ENCODE measurements at regions not wholly inside any gene's neighbourhood (a gene's known extent, or its start where the extent isn't known, plus 50 kb on each side); places are given as distances from the start of the nearest gene placed in this dataset.

- TF ChIP-seq, protein P1, sequence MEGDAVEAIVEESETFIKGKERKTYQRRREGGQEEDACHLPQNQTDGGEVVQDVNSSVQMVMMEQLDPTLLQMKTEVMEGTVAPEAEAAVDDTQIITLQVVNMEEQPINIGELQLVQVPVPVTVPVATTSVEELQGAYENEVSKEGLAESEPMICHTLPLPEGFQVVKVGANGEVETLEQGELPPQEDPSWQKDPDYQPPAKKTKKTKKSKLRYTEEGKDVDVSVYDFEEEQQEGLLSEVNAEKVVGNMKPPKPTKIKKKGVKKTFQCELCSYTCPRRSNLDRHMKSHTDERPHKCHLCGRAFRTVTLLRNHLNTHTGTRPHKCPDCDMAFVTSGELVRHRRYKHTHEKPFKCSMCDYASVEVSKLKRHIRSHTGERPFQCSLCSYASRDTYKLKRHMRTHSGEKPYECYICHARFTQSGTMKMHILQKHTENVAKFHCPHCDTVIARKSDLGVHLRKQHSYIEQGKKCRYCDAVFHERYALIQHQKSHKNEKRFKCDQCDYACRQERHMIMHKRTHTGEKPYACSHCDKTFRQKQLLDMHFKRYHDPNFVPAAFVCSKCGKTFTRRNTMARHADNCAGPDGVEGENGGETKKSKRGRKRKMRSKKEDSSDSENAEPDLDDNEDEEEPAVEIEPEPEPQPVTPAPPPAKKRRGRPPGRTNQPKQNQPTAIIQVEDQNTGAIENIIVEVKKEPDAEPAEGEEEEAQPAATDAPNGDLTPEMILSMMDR (IDR thresholded peaks at IDR 0.05; ENCODE audit: control extremely low read depth, extremely low read depth, low read depth, missing control alignments), result no peak
- ChIA-PET POLR2A (no interaction called here), CTCF (no interaction called here)
- DNase-seq (ENCODE audit: extremely low spot score), result no peak
These were observed 55.7 kb downstream of the RTL6 start for GRCh38 chr22:44442186-44442815.

- ChIA-PET CTCF (no interaction called here), POLR2A (no interaction called here)
- no peak for DNase-seq (ENCODE audit: extremely low spot score)
- TF ChIP-seq, protein P1 (IDR thresholded peaks at IDR 0.05; ENCODE audit: control extremely low read depth, extremely low read depth, low read depth, missing control alignments), result no peak
These were observed 56.4 kb downstream of the RTL6 start for GRCh38 chr22:44441401-44442185.

DNA sequence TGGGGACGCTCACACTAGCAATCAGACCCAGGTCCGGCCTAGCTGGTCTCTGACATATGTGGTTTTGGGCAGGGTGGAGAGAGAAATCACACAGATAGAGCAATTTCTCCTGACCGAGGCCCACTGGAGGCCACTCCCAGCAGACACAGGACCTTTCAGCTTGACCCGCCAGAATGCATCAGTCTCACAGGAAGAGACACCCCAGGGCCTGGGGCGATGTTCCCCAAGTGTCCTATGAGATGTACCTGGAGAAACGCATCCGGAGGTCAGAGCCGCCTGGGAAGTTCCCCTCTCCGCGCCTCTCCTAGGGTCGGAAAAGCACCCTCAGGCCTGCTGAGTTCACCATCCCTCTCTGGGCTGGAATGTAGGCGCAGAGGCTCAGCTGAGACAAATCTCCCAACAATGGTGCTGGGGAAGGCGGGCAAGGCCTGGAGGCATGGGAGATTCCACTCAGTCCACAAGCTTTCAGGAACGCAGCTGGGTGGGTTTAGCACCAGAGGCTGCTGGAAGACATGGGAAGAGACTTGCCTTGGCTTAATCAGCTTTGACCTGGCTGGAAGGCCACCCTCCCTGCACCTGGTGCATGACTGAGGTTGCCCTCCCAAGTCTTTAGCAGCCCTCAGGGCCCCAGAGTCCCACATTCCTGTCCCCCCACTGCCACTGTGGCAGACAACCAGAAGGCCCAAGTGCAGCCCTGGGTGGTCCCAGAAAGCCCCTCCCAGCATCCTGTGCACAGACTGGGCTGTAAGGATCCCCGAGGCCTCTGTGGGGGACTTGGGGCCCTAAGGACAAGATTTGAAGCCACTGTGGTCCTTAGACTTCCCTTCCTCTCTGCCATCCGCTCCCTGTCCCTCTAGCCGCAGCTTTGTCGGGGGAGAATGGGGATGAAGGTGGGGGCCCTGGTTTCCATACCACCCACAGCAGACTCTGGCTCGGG is 57.5 kb downstream of the RTL6 start:
- POLR2A ChIA-PET, result no interaction called here
- CTCF ChIA-PET, result no interaction called here
- no peak for DNase-seq (ENCODE audit: extremely low spot score)
- TF ChIP-seq, protein P1 (IDR thresholded peaks at IDR 0.05; ENCODE audit: control extremely low read depth, extremely low read depth, low read depth, missing control alignments), result no peak

GRCh38 chr22:44439356-44440223 is 58.4 kb downstream of the RTL6 start:
- TF ChIP-seq, protein P1 (IDR thresholded peaks at IDR 0.05; ENCODE audit: control extremely low read depth, extremely low read depth, low read depth, missing control alignments), result no peak
- ChIA-PET CTCF (no interaction called here), POLR2A (no interaction called here)
- DNase-seq (ENCODE audit: extremely low spot score), result no peak

DNA sequence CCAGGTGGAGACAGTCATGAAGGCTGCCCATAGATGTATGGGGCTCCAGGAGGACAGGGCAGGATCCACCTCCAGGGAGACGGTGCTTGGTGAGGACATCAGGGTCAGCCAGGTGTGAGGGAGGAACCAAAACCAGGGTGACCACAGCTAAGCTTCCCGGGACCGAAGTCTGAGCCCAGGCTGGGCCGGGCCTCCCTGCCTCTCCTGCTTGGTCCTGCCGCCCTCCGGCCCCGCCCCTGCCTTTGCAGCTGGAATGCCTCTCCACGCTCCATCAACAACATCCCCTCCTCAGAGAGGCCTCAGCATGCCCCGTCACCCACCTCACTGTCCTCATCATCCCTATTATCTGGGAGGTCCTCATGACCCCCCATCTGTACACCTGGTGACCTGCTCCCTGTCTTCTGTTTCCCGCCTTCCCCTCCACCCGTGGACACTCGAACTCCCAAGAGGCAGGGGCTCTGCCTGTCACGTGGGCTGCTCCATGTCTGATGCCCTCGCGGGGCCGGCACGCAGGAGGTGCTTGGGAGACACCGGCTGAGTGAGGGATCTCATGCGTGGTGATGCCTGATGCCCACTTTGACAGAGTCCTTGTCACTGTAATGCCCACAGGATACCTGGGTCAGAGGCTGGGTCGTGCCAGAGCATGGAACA is 59.4 kb downstream of the RTL6 start:
- TF ChIP-seq, protein P1 (IDR thresholded peaks at IDR 0.05; ENCODE audit: control extremely low read depth, extremely low read depth, low read depth, missing control alignments), result no peak
- ChIA-PET CTCF (no interaction called here), POLR2A (no interaction called here)
- DNase-seq (ENCODE audit: extremely low spot score), result no peak

Data from GM10248 (cell line).